Astrocyte of the spinal cord (primary cell): ENCODE measurements at regions not wholly inside any gene's neighbourhood (a gene's known extent, or its start where the extent isn't known, plus 50 kb on each side); places are given as distances from the start of the nearest gene placed in this dataset.
A peak's percentile ranks its signal among the peaks of the same experiment; 100 is the strongest.

Experiments
- DNase-seq: peaks from one replicate; pipeline ENCODE4 v3.0.0; 2011; ENCODE audit warnings: low read depth, low spot score
- H3K4me3 ChIP-seq: 2 replicates; pipeline ENCODE4 v1.5.1; 2011; ENCODE audit warnings: low read depth, mild to moderate bottlenecking, low read length, moderate library complexity
- CTCF ChIP-seq: IDR thresholded peaks from 2 replicates; pipeline ENCODE4 v1.5.1; 2012; ENCODE audit warnings: low read depth, mild to moderate bottlenecking, low read length, inconsistent platforms
- in situ Hi-C: cut with HindIII; loops from 2 replicates; pipeline ENCODE4 v1.10.0; 2017; ENCODE audit warnings: low sequenced_read_pairs

- in situ Hi-C loops = no loop called here
- DNase-seq = no peak
- H3K4me3 ChIP-seq = no peak overlapping the region
- no peak for TF ChIP-seq CTCF
These were observed 187.5 kb upstream of the KL start for GRCh38 chr13:32828711-32829110.

DNA sequence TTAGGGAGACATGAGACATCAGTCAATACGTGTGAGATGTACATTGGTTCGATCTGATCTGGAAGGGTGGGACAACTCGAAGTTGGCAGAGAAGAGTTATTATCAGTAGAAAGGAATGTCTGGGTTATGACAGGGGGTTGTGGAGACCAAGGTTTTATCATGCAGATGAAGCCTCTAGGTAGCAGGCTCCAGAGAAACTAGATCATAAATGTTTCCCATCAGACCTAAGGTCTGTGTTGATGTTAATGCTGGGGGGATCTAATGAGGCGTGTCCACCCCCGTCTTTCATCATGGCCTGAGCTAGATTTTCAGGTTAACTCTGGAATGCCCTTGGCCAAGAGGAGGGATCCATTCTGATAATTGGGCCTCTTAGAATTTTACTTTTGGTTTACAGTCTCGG lies 187.0 kb upstream of the KL start:
- no peak for TF ChIP-seq CTCF
- H3K4me3 ChIP-seq = no peak overlapping the region
- DNase-seq = no peak
- in situ Hi-C loops = no loop called here

- no peak for TF ChIP-seq CTCF
- peak; percentile 72 for DNase-seq
- in situ Hi-C loops = no loop called here
- H3K4me3 ChIP-seq = no peak overlapping the region
These were observed 186.4 kb upstream of the KL start for GRCh38 chr13:32829676-32830335.

- DNase-seq = no peak
- no peak for TF ChIP-seq CTCF
- in situ Hi-C loops = no loop called here
- no peak overlapping the region for H3K4me3 ChIP-seq
These were observed 185.7 kb upstream of the KL start for GRCh38 chr13:32830336-32831031.

DNA sequence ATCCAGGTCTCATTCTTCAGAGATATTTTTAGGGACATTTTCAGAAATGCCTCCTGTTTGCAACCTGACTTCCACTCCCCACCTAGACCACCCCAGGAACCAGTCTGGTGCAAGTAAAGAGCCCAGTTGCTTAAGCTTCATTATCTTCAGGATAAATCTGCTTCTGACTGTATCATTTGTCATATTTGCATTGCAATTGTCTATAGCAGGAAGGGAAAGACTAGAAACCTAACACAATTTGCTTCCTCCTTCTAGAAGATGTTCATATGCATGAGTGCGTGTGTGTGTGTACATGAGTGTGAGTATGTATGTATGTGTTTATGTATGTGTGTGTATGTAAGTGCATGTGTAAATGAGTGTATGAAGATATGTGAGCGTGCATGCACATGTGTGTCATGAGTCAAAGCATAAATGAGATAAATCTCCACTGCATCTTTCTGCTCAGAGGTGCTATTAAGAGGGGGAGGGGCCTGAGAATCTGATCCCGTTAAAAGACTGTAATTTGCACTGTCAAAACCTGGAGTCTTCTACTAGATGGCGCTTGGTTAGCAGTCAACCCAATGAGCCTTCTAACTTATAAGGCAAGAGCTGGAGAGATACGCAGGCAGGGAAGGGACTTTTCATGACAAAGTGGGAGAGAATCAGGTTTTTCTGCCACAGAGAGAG lies 178.8 kb upstream of the KL start:
- in situ Hi-C loops = no loop called here

More for the DNA sequence above, 178.8 kb upstream of the KL start:
- TF ChIP-seq CTCF = no peak
- H3K4me3 ChIP-seq = no peak overlapping the region
- no peak for DNase-seq
